ENCODE measurements at regions not wholly inside any gene's neighbourhood (a gene's known extent, or its start where the extent isn't known, plus 50 kb on each side); places are given as distances from the start of the nearest gene placed in this dataset.

DNA sequence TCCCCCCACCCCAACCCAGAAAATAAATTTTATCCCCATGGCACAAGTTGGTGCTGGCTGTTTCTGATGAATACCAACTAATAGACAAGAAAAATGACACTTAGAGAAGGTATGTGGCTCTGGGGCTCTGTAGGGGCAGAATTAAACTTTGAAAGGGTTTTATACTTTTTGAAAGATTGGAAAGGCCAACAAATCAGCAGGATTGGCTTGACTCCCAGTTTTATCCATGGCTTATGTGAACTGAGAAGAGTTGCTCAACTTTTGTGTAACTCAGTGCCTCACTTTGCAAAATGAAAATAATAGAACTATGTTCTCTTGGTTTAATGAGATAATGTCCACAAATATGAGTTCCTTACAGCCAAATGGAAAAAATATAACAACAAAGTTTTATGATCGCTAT is 288.9 kb upstream of the KIF2A start:
- WGBS (ENCODE audit: insufficient coverage) = no CpG with 5 or more reads among the region's 1 CpG
- H3K36me3 ChIP-seq (ENCODE audit: control insufficient read depth, insufficient read depth, low read length) = no peaks in the 10 kb centered on the region
- H3K4me3 ChIP-seq (ENCODE audit: low read length) = no peak overlapping the region
- no peaks in the 10 kb centered on the region for H3K4me1 ChIP-seq (ENCODE audit: control insufficient read depth, insufficient read depth, low read length)
- H3K27me3 ChIP-seq (ENCODE audit: control insufficient read depth, insufficient read depth, low read length) = no peaks in the 10 kb centered on the region
- H3K9me3 ChIP-seq (replicated peaks; ENCODE audit: control insufficient read depth, low read depth, low read length) = no peaks in the 10 kb centered on the region
- H3K27ac ChIP-seq (ENCODE audit: low read length) = no peak overlapping the region
- DNase-seq = peak; percentile 77

DNA sequence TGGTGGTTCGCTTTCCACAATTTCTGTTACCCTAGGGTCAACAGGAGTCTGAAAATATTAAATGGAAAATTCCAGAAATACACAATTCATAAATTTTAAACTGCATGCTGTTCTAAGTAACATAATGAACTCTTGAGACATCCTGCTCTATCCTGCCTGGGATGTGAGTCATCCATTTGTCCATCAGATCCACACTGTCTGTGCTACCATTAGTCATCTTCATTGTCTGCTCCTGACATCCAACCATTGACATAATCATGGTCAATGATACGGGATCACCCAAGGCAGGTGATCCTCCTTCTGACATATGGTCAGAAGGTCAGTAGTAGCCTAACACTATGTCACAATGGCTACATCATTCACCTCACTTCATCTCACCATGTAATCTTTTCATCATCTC is 276.7 kb upstream of the KIF2A start:
- Histone ChIP-seq H3K27ac (ENCODE audit: low read length) (no peak overlapping the region), H3K9me3 (replicated peaks; ENCODE audit: control insufficient read depth, low read depth, low read length) (no peaks in the 10 kb centered on the region), H3K4me1 (ENCODE audit: control insufficient read depth, insufficient read depth, low read length) (no peaks in the 10 kb centered on the region), H3K36me3 (ENCODE audit: control insufficient read depth, insufficient read depth, low read length) (no peaks in the 10 kb centered on the region), H3K4me3 (ENCODE audit: low read length) (no peak overlapping the region), H3K27me3 (ENCODE audit: control insufficient read depth, insufficient read depth, low read length) (no peaks in the 10 kb centered on the region)
- 100% methylated on average over 1 of the region's 2 CpGs for WGBS (ENCODE audit: insufficient coverage)
- no peak for DNase-seq

DNA sequence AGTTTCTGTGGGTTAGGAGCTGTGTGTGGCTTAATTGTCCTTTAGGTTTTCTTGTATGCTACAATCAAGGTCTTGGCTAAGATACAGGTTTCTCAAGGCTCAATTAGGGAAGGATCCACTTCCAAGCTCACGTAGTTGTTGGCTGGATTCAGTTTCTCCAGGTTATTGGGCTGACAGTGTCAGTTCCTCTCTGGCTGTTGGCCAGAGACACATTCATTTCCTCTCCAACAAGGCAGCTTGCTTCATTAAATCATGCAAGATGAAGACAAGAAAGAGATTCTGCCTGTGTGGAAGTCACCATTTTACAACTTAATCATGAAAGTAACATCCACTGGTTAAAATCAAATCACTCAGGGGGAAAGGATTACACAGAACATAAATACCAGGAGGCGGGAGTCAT is 275.7 kb upstream of the KIF2A start:
- WGBS (ENCODE audit: insufficient coverage) = no CpG with 5 or more reads among the region's 2 CpGs

DNA sequence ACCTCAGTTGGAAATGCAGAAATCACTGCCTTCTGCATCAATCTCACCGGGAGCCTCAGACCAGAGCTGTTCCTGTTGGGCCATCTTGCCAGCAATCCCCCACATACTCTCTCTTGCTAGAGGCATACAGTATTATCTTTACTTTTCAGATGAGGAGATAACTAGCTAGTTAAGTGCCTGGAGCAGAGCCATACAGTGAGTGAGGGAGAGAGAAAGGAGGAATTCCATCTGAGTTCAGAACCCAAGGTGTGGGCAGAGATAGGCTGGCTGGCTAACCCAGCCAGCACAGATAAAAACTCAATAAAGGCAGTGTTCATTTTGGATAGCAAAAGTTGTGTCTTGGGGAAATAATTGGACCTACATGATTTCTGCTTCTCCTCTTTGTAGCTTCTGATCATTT is 268.0 kb upstream of the KIF2A start:
- no peaks in the 10 kb centered on the region for H3K4me1 ChIP-seq (ENCODE audit: control insufficient read depth, insufficient read depth, low read length)
- no peaks in the 10 kb centered on the region for H3K36me3 ChIP-seq (ENCODE audit: control insufficient read depth, insufficient read depth, low read length)
- H3K4me3 ChIP-seq (ENCODE audit: low read length) = no peak overlapping the region
- no CpG with 5 or more reads among the region's 1 CpG for WGBS (ENCODE audit: insufficient coverage)
- DNase-seq = no peak
- no peaks in the 10 kb centered on the region for H3K9me3 ChIP-seq (replicated peaks; ENCODE audit: control insufficient read depth, low read depth, low read length)
- no peaks in the 10 kb centered on the region for H3K27me3 ChIP-seq (ENCODE audit: control insufficient read depth, insufficient read depth, low read length)
- H3K27ac ChIP-seq (ENCODE audit: low read length) = no peak overlapping the region

More for the DNA sequence above, 275.7 kb upstream of the KIF2A start:
- H3K27ac ChIP-seq (ENCODE audit: low read length) = no peak overlapping the region
- H3K9me3 ChIP-seq (replicated peaks; ENCODE audit: control insufficient read depth, low read depth, low read length) = no peaks in the 10 kb centered on the region
- DNase-seq = no peak
- no peak overlapping the region for H3K4me3 ChIP-seq (ENCODE audit: low read length)
- H3K27me3 ChIP-seq (ENCODE audit: control insufficient read depth, insufficient read depth, low read length) = no peaks in the 10 kb centered on the region
- no peaks in the 10 kb centered on the region for H3K4me1 ChIP-seq (ENCODE audit: control insufficient read depth, insufficient read depth, low read length)
- no peaks in the 10 kb centered on the region for H3K36me3 ChIP-seq (ENCODE audit: control insufficient read depth, insufficient read depth, low read length)

DNA sequence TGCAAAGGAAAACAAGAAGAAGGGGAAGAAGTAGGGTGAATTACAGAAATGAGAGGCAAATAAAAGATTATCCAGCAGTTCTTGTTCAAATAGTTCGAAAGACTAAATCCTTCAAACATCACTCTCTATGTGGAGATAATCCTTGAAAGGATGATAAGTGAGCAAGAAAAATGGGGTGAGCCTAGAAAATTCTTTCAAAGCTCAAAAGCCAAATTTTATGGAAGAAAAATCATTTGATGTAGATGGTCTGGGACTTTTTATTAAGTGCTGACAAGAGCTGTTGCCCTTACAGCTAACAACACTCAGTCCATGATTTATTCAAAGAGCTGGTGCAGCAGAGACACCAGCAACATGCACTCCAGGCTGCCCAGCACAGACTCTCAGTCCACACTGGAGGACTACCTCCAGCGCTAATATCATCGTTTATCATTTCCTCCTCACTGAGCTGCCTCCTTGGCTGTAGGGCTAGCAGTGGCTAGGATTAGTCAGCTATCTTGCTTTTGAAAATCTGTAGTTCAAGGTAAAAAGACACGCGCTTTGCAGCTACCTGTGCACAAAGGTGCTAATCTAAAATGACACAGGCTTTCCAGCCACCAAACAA is 264.8 kb upstream of the KIF2A start:
- H3K27me3 ChIP-seq (ENCODE audit: control insufficient read depth, insufficient read depth, low read length) = no peaks in the 10 kb centered on the region
- no peak for DNase-seq
- H3K9me3 ChIP-seq (replicated peaks; ENCODE audit: control insufficient read depth, low read depth, low read length) = no peaks in the 10 kb centered on the region
- no peaks in the 10 kb centered on the region for H3K4me1 ChIP-seq (ENCODE audit: control insufficient read depth, insufficient read depth, low read length)
- no peaks in the 10 kb centered on the region for H3K36me3 ChIP-seq (ENCODE audit: control insufficient read depth, insufficient read depth, low read length)
- H3K4me3 ChIP-seq (ENCODE audit: low read length) = no peak overlapping the region
- WGBS (ENCODE audit: insufficient coverage) = 32% methylated on average over 3 of the region's 5 CpGs
- H3K27ac ChIP-seq (ENCODE audit: low read length) = no peak overlapping the region

DNA sequence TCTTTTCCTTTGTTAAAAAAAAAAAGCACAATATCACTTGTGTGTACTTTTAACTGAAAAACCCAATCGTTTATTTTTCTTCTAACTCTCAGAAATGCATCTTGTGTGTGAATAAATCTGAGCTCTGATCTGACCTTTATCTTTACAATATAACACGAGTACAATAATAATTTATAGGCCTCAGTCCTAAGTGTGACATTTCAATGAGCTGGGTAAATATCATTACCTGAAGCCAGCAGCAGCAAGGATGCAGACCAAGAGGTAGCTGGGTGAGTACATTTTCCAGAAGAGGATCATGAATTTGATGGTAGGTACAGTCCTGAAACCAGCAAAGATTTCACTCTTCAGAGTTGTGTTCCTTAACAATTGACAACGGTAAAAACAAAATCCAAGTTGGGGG is 264.0 kb upstream of the KIF2A start:
- no peaks in the 10 kb centered on the region for H3K9me3 ChIP-seq (replicated peaks; ENCODE audit: control insufficient read depth, low read depth, low read length)
- no peaks in the 10 kb centered on the region for H3K27me3 ChIP-seq (ENCODE audit: control insufficient read depth, insufficient read depth, low read length)
- H3K4me1 ChIP-seq (ENCODE audit: control insufficient read depth, insufficient read depth, low read length) = no peaks in the 10 kb centered on the region
- H3K27ac ChIP-seq (ENCODE audit: low read length) = no peak overlapping the region
- no peak for DNase-seq
- no peaks in the 10 kb centered on the region for H3K36me3 ChIP-seq (ENCODE audit: control insufficient read depth, insufficient read depth, low read length)
- no CpG with 5 or more reads among the region's 3 CpGs for WGBS (ENCODE audit: insufficient coverage)
- no peak overlapping the region for H3K4me3 ChIP-seq (ENCODE audit: low read length)

DNA sequence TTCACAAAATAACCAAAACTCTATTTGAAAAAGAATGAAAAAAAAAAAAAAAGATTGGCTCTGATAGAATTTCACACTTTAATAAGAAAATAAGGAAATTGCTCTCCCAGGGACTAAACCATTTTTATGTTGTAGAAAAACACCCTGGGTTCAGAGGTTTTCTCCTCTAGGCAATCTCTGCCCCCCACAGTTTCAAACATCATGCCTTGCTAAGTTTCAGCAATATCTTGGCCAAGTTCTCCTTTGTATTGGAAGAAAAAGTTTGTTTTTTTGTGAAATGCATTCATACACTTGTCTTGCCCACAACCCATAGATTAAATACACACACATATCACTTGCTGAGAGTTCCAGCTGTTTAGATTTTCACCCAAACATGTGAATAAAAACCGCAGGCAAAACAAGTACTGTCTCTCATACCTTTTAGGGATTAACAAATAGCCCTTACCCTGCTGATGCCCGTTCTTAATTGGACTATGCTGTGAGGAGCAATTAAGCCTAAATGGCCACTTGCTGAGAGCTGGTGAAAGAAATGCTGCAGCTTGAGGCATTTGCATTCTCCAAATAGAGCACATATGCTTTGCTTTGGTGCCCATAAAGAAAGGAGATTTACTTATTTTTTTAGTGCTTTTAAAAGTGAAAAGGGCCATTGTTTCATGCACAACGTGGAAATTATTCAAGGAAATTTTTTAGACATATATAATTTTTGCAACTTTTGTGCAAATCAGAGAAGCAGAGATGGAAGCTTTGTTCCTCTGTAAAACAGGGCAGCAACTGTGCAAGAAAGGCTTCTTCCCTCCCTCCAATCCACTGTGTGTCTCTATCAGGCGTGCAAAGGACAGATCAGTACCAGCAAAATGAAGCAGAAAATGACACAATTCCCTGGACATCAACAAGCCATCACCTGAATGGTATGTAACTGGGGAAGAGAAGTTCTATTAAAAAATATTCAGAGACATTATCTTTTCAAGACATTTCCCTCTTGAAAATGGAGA is 262.4 kb upstream of the KIF2A start:
- no peaks in the 10 kb centered on the region for H3K4me1 ChIP-seq (ENCODE audit: control insufficient read depth, insufficient read depth, low read length)
- no peak overlapping the region for H3K4me3 ChIP-seq (ENCODE audit: low read length)
- H3K27me3 ChIP-seq (ENCODE audit: control insufficient read depth, insufficient read depth, low read length) = no peaks in the 10 kb centered on the region
- H3K27ac ChIP-seq (ENCODE audit: low read length) = no peak overlapping the region
- no peaks in the 10 kb centered on the region for H3K9me3 ChIP-seq (replicated peaks; ENCODE audit: control insufficient read depth, low read depth, low read length)
- DNase-seq = no peak
- WGBS (ENCODE audit: insufficient coverage) = no CpG with 5 or more reads among the region's 4 CpGs
- H3K36me3 ChIP-seq (ENCODE audit: control insufficient read depth, insufficient read depth, low read length) = no peaks in the 10 kb centered on the region

DNA sequence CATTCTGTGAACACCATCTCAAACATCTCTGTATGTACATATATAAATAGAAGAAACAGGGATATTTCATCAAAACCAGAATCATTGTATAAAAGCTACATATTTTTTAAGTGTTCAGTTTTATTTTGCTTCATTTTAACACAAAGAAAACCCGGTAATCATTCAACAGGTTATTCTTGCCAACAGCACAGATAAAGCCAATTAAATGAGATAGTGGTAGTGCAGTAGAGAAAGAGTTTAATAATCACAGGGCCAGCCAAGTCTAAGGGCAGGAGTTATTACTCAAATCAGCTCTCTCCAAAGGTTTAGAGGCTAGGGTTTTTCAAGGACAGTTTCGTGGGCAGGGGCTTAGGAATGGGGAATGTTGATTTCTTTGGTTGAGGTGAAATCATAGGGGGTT is 261.0 kb upstream of the KIF2A start:
- H3K27me3 ChIP-seq (ENCODE audit: control insufficient read depth, insufficient read depth, low read length) = no peaks in the 10 kb centered on the region
- no CpG with 5 or more reads among the region's 2 CpGs for WGBS (ENCODE audit: insufficient coverage)
- no peaks in the 10 kb centered on the region for H3K4me1 ChIP-seq (ENCODE audit: control insufficient read depth, insufficient read depth, low read length)
- no peak for DNase-seq
- no peaks in the 10 kb centered on the region for H3K9me3 ChIP-seq (replicated peaks; ENCODE audit: control insufficient read depth, low read depth, low read length)
- H3K27ac ChIP-seq (ENCODE audit: low read length) = no peak overlapping the region
- no peak overlapping the region for H3K4me3 ChIP-seq (ENCODE audit: low read length)
- H3K36me3 ChIP-seq (ENCODE audit: control insufficient read depth, insufficient read depth, low read length) = no peaks in the 10 kb centered on the region

DNA sequence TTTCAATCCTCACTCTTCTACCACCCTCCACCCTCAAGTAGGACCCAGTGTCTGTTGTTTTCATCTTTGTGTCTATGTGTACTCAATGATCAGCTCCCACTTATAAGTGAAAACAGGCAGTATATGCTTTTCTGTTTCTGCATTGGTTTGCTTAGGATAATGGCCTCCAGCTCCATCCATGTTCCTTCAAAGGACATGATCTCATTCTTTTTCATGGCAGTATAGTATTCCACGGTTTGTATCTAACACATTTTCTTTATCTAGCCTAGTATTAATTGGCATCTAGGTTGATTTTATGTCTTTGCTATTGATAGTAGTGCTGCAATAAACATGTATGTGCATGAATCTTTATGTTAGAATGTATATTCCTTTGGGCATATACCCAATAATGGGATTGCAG is 259.8 kb upstream of the KIF2A start:
- Histone ChIP-seq H3K4me3 (ENCODE audit: low read length) (no peak overlapping the region), H3K4me1 (ENCODE audit: control insufficient read depth, insufficient read depth, low read length) (no peaks in the 10 kb centered on the region), H3K27me3 (ENCODE audit: control insufficient read depth, insufficient read depth, low read length) (no peaks in the 10 kb centered on the region), H3K9me3 (replicated peaks; ENCODE audit: control insufficient read depth, low read depth, low read length) (no peaks in the 10 kb centered on the region), H3K36me3 (ENCODE audit: control insufficient read depth, insufficient read depth, low read length) (no peaks in the 10 kb centered on the region), H3K27ac (ENCODE audit: low read length) (no peak overlapping the region)
- DNase-seq = no peak
- no CpG with 5 or more reads among the region's 1 CpG for WGBS (ENCODE audit: insufficient coverage)

DNA sequence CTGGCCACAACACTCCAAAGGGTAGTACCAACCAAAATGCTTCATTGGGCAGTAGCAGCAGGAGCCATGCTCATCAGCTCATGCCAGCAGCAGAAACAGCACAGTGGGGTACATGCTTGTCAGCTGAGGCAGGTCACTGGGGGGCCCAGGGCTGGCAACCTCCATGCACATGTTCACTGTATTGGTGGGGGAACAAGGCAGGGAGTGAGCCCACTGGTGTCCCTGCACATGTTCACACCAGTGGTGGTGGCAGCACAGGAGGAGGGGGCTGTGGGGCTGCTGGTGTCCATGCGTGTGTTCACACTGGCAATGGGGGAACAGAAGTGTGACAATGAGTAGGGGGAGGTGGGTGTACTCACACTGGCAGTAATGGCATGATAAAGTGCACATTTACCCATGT is 254.3 kb upstream of the KIF2A start:
- no peaks in the 10 kb centered on the region for H3K36me3 ChIP-seq (ENCODE audit: control insufficient read depth, insufficient read depth, low read length)
- H3K27me3 ChIP-seq (ENCODE audit: control insufficient read depth, insufficient read depth, low read length) = no peaks in the 10 kb centered on the region
- no peaks in the 10 kb centered on the region for H3K4me1 ChIP-seq (ENCODE audit: control insufficient read depth, insufficient read depth, low read length)
- no peak for DNase-seq
- WGBS (ENCODE audit: insufficient coverage) = 70% methylated on average over 1 of the region's 1 CpG
- H3K9me3 ChIP-seq (replicated peaks; ENCODE audit: control insufficient read depth, low read depth, low read length) = no peaks in the 10 kb centered on the region
- no peak overlapping the region for H3K27ac ChIP-seq (ENCODE audit: low read length)
- no peak overlapping the region for H3K4me3 ChIP-seq (ENCODE audit: low read length)
